GM06990 (cell line): ENCODE measurements at regions not wholly inside any gene's neighbourhood (a gene's known extent, or its start where the extent isn't known, plus 50 kb on each side); places are given as distances from the start of the nearest gene placed in this dataset.

ENCODE experiments used
- DNase-seq: peaks from one replicate; pipeline ENCODE4 v3.0.0-alpha.2; 2011; ENCODE audit not compliant: insufficient read length; ENCODE audit errors: extremely low read depth
- H3K27me3 ChIP-seq: replicated peaks from 2 replicates; pipeline ENCODE4 v1.6.0; 2011; ENCODE audit warnings: low read length; ENCODE audit not compliant: control insufficient read depth, insufficient read depth
- H3K36me3 ChIP-seq: 2 replicates; pipeline ENCODE4 v1.5.1; 2011; ENCODE audit warnings: low read length; ENCODE audit not compliant: control insufficient read depth, insufficient read depth
- H3K4me3 ChIP-seq: replicated peaks from 2 replicates; pipeline ENCODE4 v1.5.1; 2011; ENCODE audit warnings: low read depth, mild to moderate bottlenecking, control low read depth, low read length
- CTCF ChIP-seq: IDR thresholded peaks from 2 replicates; pipeline ENCODE4 v1.5.1; 2011; ENCODE audit warnings: low read length, control low read depth, mild to moderate bottlenecking, inconsistent platforms; ENCODE audit not compliant: insufficient read depth, poor library complexity, severe bottlenecking

- Histone ChIP-seq H3K4me3 (no peak overlapping the region), H3K27me3 (no peaks in the 10 kb centered on the region; the same call in 1 of the 2 replicates), H3K36me3 (no peaks in the 10 kb centered on the region)
- TF ChIP-seq CTCF: no peak
- DNase-seq: no peak
These were observed 116.6 kb upstream of the THY1 start for GRCh38 chr11:119539583-119539982.

DNA sequence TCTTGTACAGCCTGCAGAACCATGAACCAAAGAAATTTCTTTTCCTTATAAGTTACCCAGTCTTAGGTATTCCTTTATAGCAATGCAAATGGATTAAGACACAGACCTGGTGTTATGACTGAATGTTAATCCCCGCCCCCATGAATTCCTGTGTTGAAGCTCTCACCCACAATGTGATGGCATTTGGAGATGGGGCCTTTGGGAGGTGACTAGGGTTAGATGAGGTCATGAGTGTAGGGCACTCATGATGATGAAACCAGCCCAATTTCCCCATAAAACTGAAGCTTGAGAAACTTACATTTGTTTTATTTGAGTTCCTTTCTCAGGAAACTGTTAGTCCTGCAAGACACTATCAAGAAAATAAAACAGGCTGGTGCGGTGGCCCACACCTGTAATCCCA is 115.8 kb upstream of the THY1 start:
- no peak overlapping the region for H3K4me3 ChIP-seq
- no peak for DNase-seq
- no peaks in the 10 kb centered on the region; the same call in 1 of the 2 replicates for H3K27me3 ChIP-seq
- TF ChIP-seq CTCF: no peak
- no peaks in the 10 kb centered on the region for H3K36me3 ChIP-seq

GRCh38 chr11:119537306-119538253 is 114.6 kb upstream of the THY1 start:
- Histone ChIP-seq H3K27me3 (no peaks in the 10 kb centered on the region; the same call in 1 of the 2 replicates), H3K4me3 (no peak overlapping the region), H3K36me3 (no peaks in the 10 kb centered on the region)
- no peak for DNase-seq
- TF ChIP-seq CTCF: no peak

- Histone ChIP-seq H3K36me3 (no peaks in the 10 kb centered on the region), H3K27me3 (no peaks in the 10 kb centered on the region; the same call in none of the 2 replicates), H3K4me3 (no peak overlapping the region)
- no peak for DNase-seq
- no peak for TF ChIP-seq CTCF
These were observed 113.8 kb upstream of the THY1 start for GRCh38 chr11:119536801-119537200.

GRCh38 chr11:119533921-119534736 is 111.2 kb upstream of the THY1 start:
- peak; percentile 95 for TF ChIP-seq CTCF
- DNase-seq: peak; percentile 55
- Histone ChIP-seq H3K36me3 (no peaks in the 10 kb centered on the region), H3K4me3 (no peak overlapping the region), H3K27me3 (no peaks in the 10 kb centered on the region; the same call in none of the 2 replicates)
